Tibial nerve (tissue), 4 donors: ENCODE measurements at regions not wholly inside any gene's neighbourhood (a gene's known extent, or its start where the extent isn't known, plus 50 kb on each side); places are given as distances from the start of the nearest gene placed in this dataset.

Source experiments
- DNase-seq, 2 donors: peaks; one replicate each; pipeline ENCODE4 v3.0.0-alpha.2; 2019; ENCODE audit warnings: low spot score in 2 of 2
- H3K27ac ChIP-seq, 4 donors: fragments of 200-600 bp; sonication (generic) in 3 of 4; one replicate each; pipeline ENCODE4 v1.5.1; 2017 to 2019; ENCODE audit warnings: mild to moderate bottlenecking in 1 of 4
- H3K27me3 ChIP-seq, 2 donors: fragments of 200-600 bp; sonication (generic) in 1 of 2; one replicate each; pipeline versions ENCODE4 v1.5.1 to v1.6.0; 2017 to 2019
- H3K36me3 ChIP-seq, 3 donors: fragments of 200-600 bp; sonication (generic); one replicate each; pipeline ENCODE4 v1.5.1; 2018 to 2019
- H3K4me1 ChIP-seq, 4 donors: fragments of 200-600 bp; sonication (generic) in 3 of 4; one replicate each; pipeline ENCODE4 v1.5.1; 2017 to 2019
- H3K4me3 ChIP-seq, 4 donors: fragments of 200-600 bp; sonication (generic) in 3 of 4; one replicate each; pipeline ENCODE4 v1.5.1; 2017 to 2019; ENCODE audit warnings: mild to moderate bottlenecking in 1 of 4, moderate library complexity in 1 of 4
- H3K9me3 ChIP-seq, 4 donors: fragments of 200-600 bp; sonication (generic) in 3 of 4; one replicate each; pipeline ENCODE4 v1.5.1; 2017 to 2019
- EP300 ChIP-seq, 2 donors: sonication (generic); formaldehyde crosslinking; IDR thresholded peaks; one replicate each; pipeline ENCODE4 v1.6.1; 2017; ENCODE audit warnings: antibody characterized with exemption in 2 of 2, mild to moderate bottlenecking in 1 of 2
- POLR2A ChIP-seq, 2 donors: fragments of 450-650 bp; IDR thresholded peaks; one replicate each; pipeline ENCODE4 v1.6.1; 2017; ENCODE audit warnings: antibody characterized with exemption in 2 of 2, mild to moderate bottlenecking in 2 of 2, moderate library complexity in 2 of 2
- WGBS, 2 donors: methylation state at CpG; one replicate each; pipeline ENCODE4 v1.1.5; 2018; 5-methylcytosine and 5-hydroxymethylcytosine counted together
- TF ChIP-seq, protein P1 (sequence below), 5 experiments: fragments of 200-600 bp in 3 of 5; fragments of 450-650 bp in 2 of 5; sonication (generic) in 3 of 5; IDR thresholded peaks; one replicate each; pipeline ENCODE4 v1.5.1; 2016 to 2019; ENCODE audit warnings: antibody characterized with exemption in 5 of 5, mild to moderate bottlenecking in 3 of 5, moderate library complexity in 2 of 5

DNA sequence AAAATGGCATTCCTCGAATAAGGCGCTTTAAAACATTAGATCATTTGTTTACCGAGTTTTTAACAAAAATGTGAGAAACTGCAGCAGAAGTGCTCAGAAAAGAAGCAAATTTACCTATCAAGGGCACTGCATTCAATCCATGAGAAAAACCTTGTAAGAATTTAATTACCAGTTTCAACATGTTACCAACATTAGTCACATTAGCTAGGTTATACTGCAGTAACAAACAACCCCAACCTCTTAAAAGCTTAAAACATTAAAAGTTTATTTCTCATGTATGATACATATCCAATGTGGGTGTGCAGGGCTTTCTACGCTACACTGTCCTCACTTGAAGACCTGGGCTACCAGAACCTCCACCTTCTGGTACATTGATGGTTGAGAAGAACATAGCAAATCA lies 68.1 kb upstream of the CCBE1 start:
- Histone ChIP-seq H3K4me1 (no peaks in the 10 kb centered on the region), H3K27me3 (no peaks in the 10 kb centered on the region), H3K4me3 (no peak overlapping the region), H3K9me3 (no peaks in the 10 kb centered on the region), H3K27ac (no peak overlapping the region), H3K36me3 (no peaks in the 10 kb centered on the region)
- DNase-seq = no peak
- TF ChIP-seq POLR2A (IDR thresholded peaks at IDR 0.05) = no peak
- TF ChIP-seq, protein P1, sequence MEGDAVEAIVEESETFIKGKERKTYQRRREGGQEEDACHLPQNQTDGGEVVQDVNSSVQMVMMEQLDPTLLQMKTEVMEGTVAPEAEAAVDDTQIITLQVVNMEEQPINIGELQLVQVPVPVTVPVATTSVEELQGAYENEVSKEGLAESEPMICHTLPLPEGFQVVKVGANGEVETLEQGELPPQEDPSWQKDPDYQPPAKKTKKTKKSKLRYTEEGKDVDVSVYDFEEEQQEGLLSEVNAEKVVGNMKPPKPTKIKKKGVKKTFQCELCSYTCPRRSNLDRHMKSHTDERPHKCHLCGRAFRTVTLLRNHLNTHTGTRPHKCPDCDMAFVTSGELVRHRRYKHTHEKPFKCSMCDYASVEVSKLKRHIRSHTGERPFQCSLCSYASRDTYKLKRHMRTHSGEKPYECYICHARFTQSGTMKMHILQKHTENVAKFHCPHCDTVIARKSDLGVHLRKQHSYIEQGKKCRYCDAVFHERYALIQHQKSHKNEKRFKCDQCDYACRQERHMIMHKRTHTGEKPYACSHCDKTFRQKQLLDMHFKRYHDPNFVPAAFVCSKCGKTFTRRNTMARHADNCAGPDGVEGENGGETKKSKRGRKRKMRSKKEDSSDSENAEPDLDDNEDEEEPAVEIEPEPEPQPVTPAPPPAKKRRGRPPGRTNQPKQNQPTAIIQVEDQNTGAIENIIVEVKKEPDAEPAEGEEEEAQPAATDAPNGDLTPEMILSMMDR (IDR thresholded peaks at IDR 0.05) = no peak
- TF ChIP-seq EP300 (IDR thresholded peaks at IDR 0.05) = no peak
- WGBS, 2 donors = 93 to 95% methylated on average over 4 of the region's 4 CpGs

DNA sequence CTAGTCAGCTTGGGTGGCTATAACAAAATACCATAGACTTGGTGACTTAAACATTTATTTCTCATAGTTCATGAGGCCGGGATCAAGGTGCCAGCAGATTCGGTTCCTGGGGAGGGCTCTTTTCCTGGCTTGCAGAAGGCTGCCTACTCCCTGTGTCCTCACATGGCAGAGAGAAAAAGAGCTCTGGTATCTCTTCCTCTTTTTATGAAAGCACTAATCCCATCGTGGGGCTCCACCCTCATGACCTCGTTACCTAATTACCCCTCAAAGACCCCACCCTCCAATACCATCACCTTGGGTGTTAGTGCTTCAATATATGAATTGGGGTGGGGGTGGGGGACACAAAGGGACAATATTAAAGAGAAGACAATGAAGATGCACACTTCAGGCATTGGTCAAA lies 67.1 kb upstream of the CCBE1 start:
- DNase-seq = no peak
- Histone ChIP-seq H3K27ac (no peak overlapping the region), H3K9me3 (no peaks in the 10 kb centered on the region), H3K36me3 (no peaks in the 10 kb centered on the region), H3K4me1 (no peaks in the 10 kb centered on the region), H3K27me3 (no peaks in the 10 kb centered on the region), H3K4me3 (no peak overlapping the region)
- TF ChIP-seq POLR2A (IDR thresholded peaks at IDR 0.05) (no peak), EP300 (IDR thresholded peaks at IDR 0.05) (no peak)
- TF ChIP-seq, protein P1 (IDR thresholded peaks at IDR 0.05) = no peak
- 67 to 71% methylated on average over 4 of the region's 4 CpGs for WGBS, 2 donors

DNA sequence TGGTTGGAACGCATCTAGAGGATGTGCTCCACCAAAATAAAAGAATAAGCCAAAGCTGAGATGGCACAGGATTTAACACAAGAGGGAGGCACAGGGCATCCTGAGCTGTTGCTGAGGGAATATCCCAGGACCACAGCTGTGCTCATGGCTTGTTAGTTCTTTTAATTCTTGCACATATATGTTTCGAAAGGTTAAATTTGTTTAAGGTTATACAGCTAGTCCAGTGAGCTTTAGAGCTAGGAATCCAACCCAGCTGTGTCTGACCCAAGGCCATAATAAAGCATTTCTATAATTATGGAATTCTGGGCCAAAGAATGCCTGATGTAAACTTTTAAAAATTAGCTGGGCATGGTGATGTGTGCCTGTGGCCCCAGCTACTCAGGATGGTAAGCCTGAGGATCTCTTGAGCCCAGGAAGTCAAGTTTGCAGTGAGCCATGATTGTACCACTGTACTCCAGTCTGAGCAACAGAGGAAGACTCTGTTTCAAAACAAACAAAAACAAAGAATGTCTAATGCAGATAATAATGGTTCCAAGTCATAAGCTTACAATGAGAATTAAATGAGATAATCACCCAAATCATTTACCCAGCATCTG lies 66.4 kb upstream of the CCBE1 start:
- Histone ChIP-seq H3K27me3 (no peaks in the 10 kb centered on the region), H3K4me3 (no peak overlapping the region), H3K27ac (no peak overlapping the region), H3K9me3 (no peaks in the 10 kb centered on the region), H3K4me1 (no peaks in the 10 kb centered on the region), H3K36me3 (no peaks in the 10 kb centered on the region)
- TF ChIP-seq, protein P1 (IDR thresholded peaks at IDR 0.05) = no peak
- TF ChIP-seq POLR2A (IDR thresholded peaks at IDR 0.05) (no peak), EP300 (IDR thresholded peaks at IDR 0.05) (no peak)
- DNase-seq = no peak
- WGBS, 2 donors = 74 to 83% methylated on average over 2 of the region's 2 CpGs

DNA sequence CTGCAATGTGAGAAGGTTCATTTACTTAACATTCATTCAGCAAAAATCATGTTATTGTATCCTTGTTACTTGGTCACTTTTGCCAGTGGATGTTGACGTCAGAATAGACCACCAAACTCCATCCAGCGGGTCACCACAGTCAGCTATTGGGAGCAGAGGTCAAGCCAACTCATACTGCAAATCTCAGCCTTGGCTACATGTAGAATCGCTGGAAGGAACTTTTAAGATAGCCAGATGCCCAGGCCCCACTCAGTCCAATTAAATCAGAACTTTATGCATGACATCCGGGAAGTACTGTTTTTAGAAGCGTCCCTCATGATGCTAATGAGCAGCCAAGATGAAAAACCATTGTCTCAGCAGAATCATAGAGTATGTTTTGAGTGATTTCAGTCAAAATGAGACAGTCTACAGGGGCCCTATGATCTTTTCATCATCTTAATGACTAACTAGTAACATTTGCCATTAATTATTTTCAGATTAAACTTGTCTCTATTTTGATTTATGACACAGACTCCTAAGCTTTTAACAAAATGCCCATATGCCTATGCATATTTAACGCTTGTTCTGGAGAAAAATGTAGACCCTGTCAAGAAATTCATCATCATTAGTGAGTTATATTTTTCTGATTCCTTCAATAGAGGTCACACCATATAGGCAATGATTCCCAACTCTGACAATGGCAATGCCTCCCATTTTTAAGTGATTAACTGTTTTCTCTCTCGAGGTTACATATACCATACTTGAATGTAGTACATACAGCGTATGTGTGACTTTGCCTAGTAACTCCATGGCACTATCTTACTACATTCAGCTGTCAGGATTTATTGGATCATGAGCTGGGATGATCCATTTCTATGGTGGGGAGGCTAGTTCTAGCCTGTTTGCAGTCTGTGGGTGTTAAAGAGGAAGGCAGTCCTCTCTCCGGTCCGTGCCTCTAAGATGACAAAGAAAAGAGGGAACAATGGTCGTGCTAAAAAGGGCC lies 63.7 kb upstream of the CCBE1 start:
- no peaks in the 10 kb centered on the region for H3K9me3 ChIP-seq
- H3K4me1 ChIP-seq = no peaks in the 10 kb centered on the region
- no peak for DNase-seq
- H3K27me3 ChIP-seq = no peaks in the 10 kb centered on the region
- no peak overlapping the region for H3K27ac ChIP-seq
- no peak overlapping the region for H3K4me3 ChIP-seq
- TF ChIP-seq POLR2A (IDR thresholded peaks at IDR 0.05) = no peak
- TF ChIP-seq EP300 (IDR thresholded peaks at IDR 0.05) = no peak
- TF ChIP-seq, protein P1 (IDR thresholded peaks at IDR 0.05) = no peak
- 80 to 86% methylated on average over 11 of the region's 11 CpGs for WGBS, 2 donors
- no peaks in the 10 kb centered on the region for H3K36me3 ChIP-seq

DNA sequence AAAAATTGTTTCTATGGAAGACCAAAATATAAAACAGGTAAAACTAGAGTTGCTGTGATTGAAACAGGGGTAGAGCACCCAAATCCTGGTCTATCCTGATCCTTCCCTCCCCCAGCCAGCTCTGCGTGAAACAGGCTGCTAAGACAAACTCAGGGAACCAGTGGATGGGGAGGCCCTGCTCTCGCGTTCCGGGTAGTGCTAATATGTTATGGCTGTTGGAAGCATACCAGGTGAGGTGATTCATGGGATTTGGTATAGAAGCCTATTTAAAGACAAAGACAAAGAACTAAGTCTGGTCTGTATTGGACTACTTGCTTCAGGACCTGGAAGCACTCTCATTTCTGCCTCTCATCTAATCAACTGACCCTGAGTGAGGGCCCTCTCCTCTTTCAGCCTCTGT lies 63.0 kb upstream of the CCBE1 start:
- no peak for DNase-seq
- WGBS, 2 donors = 89 to 97% methylated on average over 4 of the region's 4 CpGs

More for the DNA sequence above, 63.0 kb upstream of the CCBE1 start:
- H3K27me3 ChIP-seq = no peaks in the 10 kb centered on the region
- H3K4me1 ChIP-seq = no peaks in the 10 kb centered on the region
- no peaks in the 10 kb centered on the region for H3K36me3 ChIP-seq
- no peak overlapping the region for H3K4me3 ChIP-seq
- no peak for TF ChIP-seq EP300 (IDR thresholded peaks at IDR 0.05)
- TF ChIP-seq POLR2A (IDR thresholded peaks at IDR 0.05) = no peak
- TF ChIP-seq, protein P1 (IDR thresholded peaks at IDR 0.05) = no peak
- H3K9me3 ChIP-seq = no peaks in the 10 kb centered on the region
- H3K27ac ChIP-seq = no peak overlapping the region
